Muscle of leg (tissue), 3 donors: ENCODE measurements at regions not wholly inside any gene's neighbourhood (a gene's known extent, or its start where the extent isn't known, plus 50 kb on each side); places are given as distances from the start of the nearest gene placed in this dataset.

ENCODE experiments used
- DNase-seq: peaks from one replicate; pipeline ENCODE4 v3.0.0; 2013
- H3K27ac ChIP-seq: one replicate; pipeline ENCODE4 v1.5.1; 2013; ENCODE audit warnings: mild to moderate bottlenecking, low read length, control low read depth
- H3K27me3 ChIP-seq: one replicate; pipeline ENCODE4 v1.6.1; 2013; ENCODE audit warnings: low read length; ENCODE audit not compliant: control insufficient read depth, insufficient read depth
- H3K36me3 ChIP-seq: one replicate; pipeline ENCODE4 v1.6.1; 2013; ENCODE audit warnings: low read length; ENCODE audit not compliant: control insufficient read depth, insufficient read depth
- H3K4me1 ChIP-seq: one replicate; pipeline ENCODE4 v1.6.1; 2013; ENCODE audit warnings: low read length; ENCODE audit not compliant: control insufficient read depth, insufficient read depth
- H3K4me3 ChIP-seq: one replicate; pipeline ENCODE4 v1.5.1; 2013; ENCODE audit warnings: low read length, control low read depth
- H3K9me3 ChIP-seq: replicated peaks from 2 replicates; pipeline ENCODE4 v1.6.1; 2013; ENCODE audit warnings: low read depth, low read length; ENCODE audit not compliant: control insufficient read depth
- WGBS: methylation state at CpG from one replicate; pipeline ENCODE4 v1.1.5; 2013; ENCODE audit warnings: missing lambda C conversion rate; ENCODE audit not compliant: insufficient coverage; 5-methylcytosine and 5-hydroxymethylcytosine counted together

- H3K36me3 ChIP-seq, result no peaks in the 10 kb centered on the region
- H3K27me3 ChIP-seq, result peaks cover 6% of the 10 kb centered on the region
- no peaks in the 10 kb centered on the region for H3K9me3 ChIP-seq
- no peak overlapping the region for H3K4me3 ChIP-seq
- H3K4me1 ChIP-seq, result peaks cover 18% of the 10 kb centered on the region
- no peak for DNase-seq
- no peak overlapping the region for H3K27ac ChIP-seq
- 70% methylated on average over 3 of the region's 3 CpGs for WGBS
These were observed 127.3 kb downstream of the UQCRFS1 start for GRCh38 chr19:29085630-29086029.

GRCh38 chr19:29085206-29085605 lies 127.7 kb downstream of the UQCRFS1 start:
- peaks cover 6% of the 10 kb centered on the region for H3K27me3 ChIP-seq
- no peak overlapping the region for H3K4me3 ChIP-seq
- no peak for DNase-seq
- H3K36me3 ChIP-seq, result no peaks in the 10 kb centered on the region
- 68% methylated on average over 3 of the region's 5 CpGs for WGBS
- H3K4me1 ChIP-seq, result peaks cover 18% of the 10 kb centered on the region
- H3K27ac ChIP-seq, result no peak overlapping the region
- H3K9me3 ChIP-seq, result no peaks in the 10 kb centered on the region

GRCh38 chr19:29084266-29084665 lies 128.7 kb downstream of the UQCRFS1 start:
- no peaks in the 10 kb centered on the region for H3K36me3 ChIP-seq
- peaks cover 11% of the 10 kb centered on the region for H3K4me1 ChIP-seq
- 79% methylated on average over 9 of the region's 9 CpGs for WGBS
- DNase-seq, result no peak
- H3K4me3 ChIP-seq, result no peak overlapping the region
- H3K9me3 ChIP-seq, result no peaks in the 10 kb centered on the region
- no peak overlapping the region for H3K27ac ChIP-seq
- peaks cover 6% of the 10 kb centered on the region for H3K27me3 ChIP-seq

- DNase-seq, result no peak
- no peaks in the 10 kb centered on the region for H3K9me3 ChIP-seq
- H3K27me3 ChIP-seq, result peaks cover 6% of the 10 kb centered on the region
- peaks cover 7% of the 10 kb centered on the region for H3K4me1 ChIP-seq
- no peaks in the 10 kb centered on the region for H3K36me3 ChIP-seq
- no peak overlapping the region for H3K4me3 ChIP-seq
- H3K27ac ChIP-seq, result no peak overlapping the region
- 67% methylated on average over 6 of the region's 6 CpGs for WGBS
These were observed 129.1 kb downstream of the UQCRFS1 start for GRCh38 chr19:29083863-29084262.

GRCh38 chr19:29079356-29080032 lies 133.5 kb downstream of the UQCRFS1 start:
- Histone ChIP-seq H3K27ac (no peak overlapping the region), H3K27me3 (peaks cover 6% of the 10 kb centered on the region), H3K4me1 (no peaks in the 10 kb centered on the region), H3K4me3 (no peak overlapping the region), H3K9me3 (no peaks in the 10 kb centered on the region), H3K36me3 (no peaks in the 10 kb centered on the region)
- WGBS, result 64% methylated on average over 14 of the region's 14 CpGs
- DNase-seq, result no peak

- H3K4me1 ChIP-seq, result no peaks in the 10 kb centered on the region
- H3K4me3 ChIP-seq, result no peak overlapping the region
- H3K27me3 ChIP-seq, result no peaks in the 10 kb centered on the region
- no peaks in the 10 kb centered on the region for H3K36me3 ChIP-seq
- no peak for DNase-seq
- no peaks in the 10 kb centered on the region for H3K9me3 ChIP-seq
- H3K27ac ChIP-seq, result no peak overlapping the region
- 85% methylated on average over 4 of the region's 4 CpGs for WGBS
These were observed 136.0 kb downstream of the UQCRFS1 start for GRCh38 chr19:29076963-29077362.

GRCh38 chr19:29076161-29076560 lies 136.8 kb downstream of the UQCRFS1 start:
- Histone ChIP-seq H3K4me1 (no peaks in the 10 kb centered on the region), H3K36me3 (no peaks in the 10 kb centered on the region), H3K4me3 (no peak overlapping the region), H3K27me3 (no peaks in the 10 kb centered on the region), H3K27ac (no peak overlapping the region), H3K9me3 (no peaks in the 10 kb centered on the region)
- no peak for DNase-seq
- WGBS, result 52% methylated on average over 2 of the region's 4 CpGs

- Histone ChIP-seq H3K36me3 (no peaks in the 10 kb centered on the region), H3K4me1 (no peaks in the 10 kb centered on the region), H3K27me3 (no peaks in the 10 kb centered on the region), H3K4me3 (no peak overlapping the region), H3K9me3 (no peaks in the 10 kb centered on the region), H3K27ac (no peak overlapping the region)
- WGBS, result 89% methylated on average over 1 of the region's 2 CpGs
- no peak for DNase-seq
These were observed 137.8 kb downstream of the UQCRFS1 start for GRCh38 chr19:29075149-29075548.

- H3K27ac ChIP-seq, result no peak overlapping the region
- DNase-seq, result no peak
- H3K4me1 ChIP-seq, result no peaks in the 10 kb centered on the region
- 100% methylated on average over 1 of the region's 5 CpGs for WGBS
- H3K27me3 ChIP-seq, result no peaks in the 10 kb centered on the region
- H3K9me3 ChIP-seq, result no peaks in the 10 kb centered on the region
- H3K4me3 ChIP-seq, result no peak overlapping the region
- H3K36me3 ChIP-seq, result no peaks in the 10 kb centered on the region
These were observed 138.4 kb downstream of the UQCRFS1 start for GRCh38 chr19:29074579-29074978.

- H3K36me3 ChIP-seq, result no peaks in the 10 kb centered on the region
- peaks cover 2% of the 10 kb centered on the region for H3K9me3 ChIP-seq
- 75% methylated on average over 1 of the region's 2 CpGs for WGBS
- H3K27me3 ChIP-seq, result no peaks in the 10 kb centered on the region
- no peak overlapping the region for H3K27ac ChIP-seq
- no peaks in the 10 kb centered on the region for H3K4me1 ChIP-seq
- H3K4me3 ChIP-seq, result no peak overlapping the region
- no peak for DNase-seq
These were observed 145.1 kb downstream of the UQCRFS1 start for GRCh38 chr19:29067831-29068230.
